Caco-2 (cell line): ENCODE measurements at regions not wholly inside any gene's neighbourhood (a gene's known extent, or its start where the extent isn't known, plus 50 kb on each side); places are given as distances from the start of the nearest gene placed in this dataset.

Source experiments
- BruUV-seq: library from RNA; stranded (reverse); fragments of 400-500 nt; replicated peaks from 2 replicates; lab custom pipeline; 2021; lab: Mats Ljungman, UMichigan
- CTCF ChIA-PET: fragments of 300-600 bp; sonication (Branson Sonifier 250); formaldehyde crosslinking; loops from one replicate; lab custom pipeline; 2022; ENCODE audit warnings: antibody characterized with exemption; lab: Charles Lee
- POLR2A ChIA-PET: fragments of 300-600 bp; sonication (Branson Sonifier 250); formaldehyde crosslinking; loops from one replicate; lab custom pipeline; 2022; ENCODE audit warnings: antibody characterized with exemption; lab: Charles Lee
- DNase-seq, 2 experiments: peaks; one replicate each; pipeline versions ENCODE4 v3.0.0 to v3.0.0-alpha.2; 2020 to 2022
- H3K27me3 ChIP-seq: replicated peaks from 2 replicates; pipeline ENCODE4 v1.6.0; 2011; ENCODE audit warnings: low read length; ENCODE audit not compliant: control insufficient read depth, insufficient read depth
- H3K36me3 ChIP-seq: 2 replicates; pipeline ENCODE4 v1.5.1; 2011; ENCODE audit warnings: low read length; ENCODE audit not compliant: control insufficient read depth, insufficient read depth
- H3K4me1 ChIP-seq: fragments of 250-450 bp; sonication (Bioruptor Pico); 2 replicates; pipeline ENCODE4 v1.5.1; 2020; ENCODE audit warnings: mild to moderate bottlenecking
- H3K4me3 ChIP-seq: 2 replicates; pipeline ENCODE4 v1.5.1; 2011; ENCODE audit warnings: low read depth, mild to moderate bottlenecking, control low read depth, low read length
- H3K9me3 ChIP-seq: fragments of 250-450 bp; sonication (Bioruptor Pico); 2 replicates; pipeline ENCODE4 v1.5.1; 2020; ENCODE audit warnings: mild to moderate bottlenecking, moderate library complexity
- H3K27ac Mint-ChIP-seq: one replicate; pipeline ENCODE4 v1.8.0; 2022; ENCODE audit warnings: mixed read lengths; ENCODE audit not compliant: unreplicated experiment
- H3K27me3 Mint-ChIP-seq: one replicate; pipeline ENCODE4 v1.8.0; 2022; ENCODE audit warnings: mixed read lengths; ENCODE audit not compliant: insufficient read depth, unreplicated experiment
- H3K36me3 Mint-ChIP-seq: one replicate; pipeline ENCODE4 v1.8.0; 2022; ENCODE audit warnings: mild to moderate bottlenecking, mixed read lengths; ENCODE audit not compliant: insufficient read depth, unreplicated experiment
- H3K4me1 Mint-ChIP-seq: one replicate; pipeline ENCODE4 v1.8.0; 2022; ENCODE audit warnings: low read depth, mixed read lengths; ENCODE audit not compliant: unreplicated experiment
- H3K4me3 Mint-ChIP-seq: one replicate; pipeline ENCODE4 v1.8.0; 2022; ENCODE audit warnings: mild to moderate bottlenecking, moderate library complexity, mixed read lengths; ENCODE audit not compliant: unreplicated experiment
- H3K9me3 Mint-ChIP-seq: one replicate; pipeline ENCODE4 v1.8.0; 2022; ENCODE audit warnings: mixed read lengths; ENCODE audit not compliant: unreplicated experiment
- CTCF ChIP-seq, 2 experiments: fragments of 200-600 bp in 1 of 2; IDR thresholded peaks; 1 replicate in 1 of 2; 2 replicates in 1 of 2; pipeline versions ENCODE4 v1.5.1 to v1.8.0; 2011 to 2022; ENCODE audit warnings: antibody characterized with exemption in 1 of 2, control low read depth in 1 of 2, inconsistent platforms in 1 of 2, low read depth in 1 of 2, low read length in 1 of 2, mild to moderate bottlenecking in 1 of 2, moderate library complexity in 1 of 2; ENCODE audit not compliant: insufficient read depth in 1 of 2, severe bottlenecking in 1 of 2, unreplicated experiment in 1 of 2
- intact Hi-C: fragments of 100-400 bp; cut with micrococcal nuclease; formaldehyde crosslinking; loops from one replicate; pipeline ENCODE4 v1.10.0; 2022; ENCODE audit not compliant: unreplicated experiment

DNA sequence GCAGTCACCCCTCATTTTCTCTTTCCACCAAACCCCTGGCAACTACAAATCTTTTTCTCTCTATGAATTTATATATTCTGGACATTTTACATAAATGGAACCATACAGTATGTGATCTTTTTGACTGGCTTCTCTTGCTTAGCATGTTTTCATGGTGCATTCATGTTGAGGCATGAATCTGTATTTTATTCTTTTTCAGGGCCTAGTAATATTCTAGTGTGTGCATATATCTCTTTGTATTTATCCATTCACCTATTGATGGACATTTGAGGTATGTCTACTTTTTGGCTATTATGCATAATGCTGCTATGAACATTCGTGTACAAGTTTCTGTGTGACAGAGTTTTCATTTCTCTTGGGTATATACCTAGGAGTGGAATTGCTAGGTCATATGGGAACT is 78.2 kb downstream of the HACD1 start:
- Histone ChIP-seq H3K9me3 (0 out of 2 replicates have a peak, but pooled peaks cover 4% of the 10 kb centered on the region), H3K27me3 (no peaks in the 10 kb centered on the region), H3K4me3 (no peak overlapping the region), H3K4me1 (no peaks in the 10 kb centered on the region), H3K36me3 (no peaks in the 10 kb centered on the region)
- no peaks in the 10 kb centered on the region for H3K4me1 Mint-ChIP-seq
- H3K27me3 Mint-ChIP-seq, result peaks cover 6% of the 10 kb centered on the region
- POLR2A ChIA-PET, result no interaction called here
- no peak overlapping the region for H3K27ac Mint-ChIP-seq
- DNase-seq, result no peak
- H3K9me3 Mint-ChIP-seq, result peaks cover 12% of the 10 kb centered on the region
- intact Hi-C loops, result no loop called here
- no peaks in the 10 kb centered on the region for H3K36me3 Mint-ChIP-seq
- no TSS peak for BruUV-seq
- H3K4me3 Mint-ChIP-seq, result no peak overlapping the region
- no peak for TF ChIP-seq CTCF (IDR thresholded peaks at IDR 0.05; ENCODE audit: insufficient read depth in 1 of 2, low read depth in 1 of 2, low read length in 1 of 2, severe bottlenecking in 1 of 2, unreplicated experiment in 1 of 2)
- CTCF ChIA-PET, result no interaction called here

- BruUV-seq, result no TSS peak
- no peak overlapping the region for H3K4me3 Mint-ChIP-seq
- no peaks in the 10 kb centered on the region for H3K4me1 ChIP-seq
- no peak overlapping the region for H3K4me3 ChIP-seq
- ChIA-PET CTCF (no interaction called here), POLR2A (no interaction called here)
- H3K27me3 Mint-ChIP-seq, result peaks cover 6% of the 10 kb centered on the region
- no peaks in the 10 kb centered on the region for H3K36me3 Mint-ChIP-seq
- intact Hi-C loops, result no loop called here
- DNase-seq, result no peak
- peaks cover 12% of the 10 kb centered on the region for H3K9me3 Mint-ChIP-seq
- 0 out of 2 replicates have a peak, but pooled peaks cover 4% of the 10 kb centered on the region for H3K9me3 ChIP-seq
- TF ChIP-seq CTCF (IDR thresholded peaks at IDR 0.05; ENCODE audit: insufficient read depth in 1 of 2, low read depth in 1 of 2, low read length in 1 of 2, severe bottlenecking in 1 of 2, unreplicated experiment in 1 of 2), result no peak
- H3K27ac Mint-ChIP-seq, result no peak overlapping the region
- H3K4me1 Mint-ChIP-seq, result no peaks in the 10 kb centered on the region
- no peaks in the 10 kb centered on the region for H3K27me3 ChIP-seq
- no peaks in the 10 kb centered on the region for H3K36me3 ChIP-seq
Observed at GRCh38 chr10:17537281-17537680, 79.9 kb downstream of the HACD1 start.

DNA sequence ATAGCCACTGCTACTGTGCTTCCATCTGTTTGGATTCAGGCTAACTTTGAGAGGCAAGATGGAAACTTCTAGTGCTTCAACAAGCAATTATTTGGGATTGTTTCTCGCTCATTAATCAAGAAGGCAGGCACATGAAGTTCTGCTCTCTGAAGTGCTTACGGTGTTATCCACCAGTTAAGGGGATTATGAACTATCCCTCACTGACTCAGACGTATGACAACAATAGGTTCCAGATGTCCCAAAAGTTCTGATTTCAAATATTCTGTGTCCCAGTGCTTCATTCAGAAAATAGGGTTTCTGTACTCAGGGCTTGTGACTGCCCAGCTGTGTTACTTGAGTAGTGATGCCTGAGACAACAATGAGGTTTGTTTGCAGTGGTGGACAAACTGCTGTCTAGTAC is 81.0 kb downstream of the HACD1 start:
- Histone ChIP-seq H3K4me1 (no peaks in the 10 kb centered on the region), H3K4me3 (no peak overlapping the region), H3K9me3 (0 out of 2 replicates have a peak, but pooled peaks cover 4% of the 10 kb centered on the region), H3K36me3 (no peaks in the 10 kb centered on the region), H3K27me3 (no peaks in the 10 kb centered on the region)
- BruUV-seq, result no TSS peak
- intact Hi-C loops, result no loop called here
- Mint-ChIP-seq H3K9me3 (peaks cover 15% of the 10 kb centered on the region), H3K4me3 (no peak overlapping the region), H3K36me3 (no peaks in the 10 kb centered on the region), H3K27me3 (peaks cover 6% of the 10 kb centered on the region), H3K27ac (no peak overlapping the region), H3K4me1 (no peaks in the 10 kb centered on the region)
- DNase-seq, result no peak
- CTCF ChIA-PET, result interaction anchor here (0.5 kb wide), 1 partner anchor 64 kb away, joined by 3 read pairs; no protein-coding TSS in a partner anchor
- POLR2A ChIA-PET, result no interaction called here
- TF ChIP-seq CTCF (IDR thresholded peaks at IDR 0.05; ENCODE audit: insufficient read depth in 1 of 2, low read depth in 1 of 2, low read length in 1 of 2, severe bottlenecking in 1 of 2, unreplicated experiment in 1 of 2), result no peak
